OCI-LY3 (cell line): ENCODE measurements at regions not wholly inside any gene's neighbourhood (a gene's known extent, or its start where the extent isn't known, plus 50 kb on each side); places are given as distances from the start of the nearest gene placed in this dataset.

Experiments used
- EZH2phosphoT487 ChIP-seq: fragments of 200-600 bp; shearing (Covaris generic); IDR thresholded peaks from 2 replicates; pipeline ENCODE4 v1.6.1; 2018; ENCODE audit warnings: antibody characterized with exemption, mixed run types, low read depth
- TF ChIP-seq, protein P1 (sequence below): fragments of 200-600, 300-600 bp; sonication (generic); IDR thresholded peaks from 2 replicates; pipeline ENCODE4 v1.5.1; 2014; ENCODE audit warnings: antibody characterized with exemption, low read length, low read depth

DNA sequence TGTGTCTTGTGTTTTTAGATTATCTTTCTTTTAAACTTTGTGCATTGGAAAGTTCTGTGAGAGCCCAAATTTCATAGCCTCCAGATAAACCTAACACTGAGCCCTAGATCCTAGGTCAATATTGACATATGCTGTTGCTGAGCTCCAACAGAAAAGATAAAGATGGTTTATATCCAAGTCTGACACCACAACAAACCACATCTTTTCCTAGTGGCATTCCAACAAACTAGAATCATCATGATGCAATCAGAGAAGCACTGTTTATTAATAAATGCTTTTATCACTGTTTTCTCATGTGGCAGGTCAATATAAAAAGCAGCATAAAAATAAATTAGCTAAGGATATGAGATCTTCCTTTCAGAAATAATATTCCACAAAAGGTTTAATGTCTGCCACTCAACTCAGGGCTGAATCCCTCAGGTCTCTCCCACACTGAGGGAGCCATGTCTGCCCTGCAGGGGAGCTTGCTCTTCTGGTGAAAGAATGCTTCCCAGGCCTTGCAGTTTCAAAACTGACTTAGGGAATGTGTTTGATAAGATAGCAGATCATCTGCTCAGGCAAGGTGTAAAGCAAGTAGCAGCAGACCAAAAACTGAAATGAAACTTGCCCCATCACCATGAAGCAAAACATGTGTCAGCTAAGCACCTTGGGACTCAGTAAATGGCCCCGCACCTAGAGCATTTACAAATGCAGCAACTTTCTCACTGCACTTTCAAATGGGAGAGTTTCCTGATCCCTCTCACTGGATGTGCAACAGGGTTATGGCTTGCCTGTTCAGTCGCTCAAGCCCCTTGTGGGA is 493.0 kb downstream of the AGTPBP1 start:
- TF ChIP-seq, protein P1, sequence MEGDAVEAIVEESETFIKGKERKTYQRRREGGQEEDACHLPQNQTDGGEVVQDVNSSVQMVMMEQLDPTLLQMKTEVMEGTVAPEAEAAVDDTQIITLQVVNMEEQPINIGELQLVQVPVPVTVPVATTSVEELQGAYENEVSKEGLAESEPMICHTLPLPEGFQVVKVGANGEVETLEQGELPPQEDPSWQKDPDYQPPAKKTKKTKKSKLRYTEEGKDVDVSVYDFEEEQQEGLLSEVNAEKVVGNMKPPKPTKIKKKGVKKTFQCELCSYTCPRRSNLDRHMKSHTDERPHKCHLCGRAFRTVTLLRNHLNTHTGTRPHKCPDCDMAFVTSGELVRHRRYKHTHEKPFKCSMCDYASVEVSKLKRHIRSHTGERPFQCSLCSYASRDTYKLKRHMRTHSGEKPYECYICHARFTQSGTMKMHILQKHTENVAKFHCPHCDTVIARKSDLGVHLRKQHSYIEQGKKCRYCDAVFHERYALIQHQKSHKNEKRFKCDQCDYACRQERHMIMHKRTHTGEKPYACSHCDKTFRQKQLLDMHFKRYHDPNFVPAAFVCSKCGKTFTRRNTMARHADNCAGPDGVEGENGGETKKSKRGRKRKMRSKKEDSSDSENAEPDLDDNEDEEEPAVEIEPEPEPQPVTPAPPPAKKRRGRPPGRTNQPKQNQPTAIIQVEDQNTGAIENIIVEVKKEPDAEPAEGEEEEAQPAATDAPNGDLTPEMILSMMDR = no peak
- TF ChIP-seq EZH2phosphoT487 = no peak
